HepG2 (cell line): ENCODE measurements at regions not wholly inside any gene's neighbourhood (a gene's known extent, or its start where the extent isn't known, plus 50 kb on each side); places are given as distances from the start of the nearest gene placed in this dataset.

Experiments
- BRCA1 ChIP-seq: sonication (generic); formaldehyde crosslinking; IDR thresholded peaks from 2 replicates; pipeline ENCODE4 v1.4.0; 2020; ENCODE audit warnings: missing genetic modification reagents
- CHD4 ChIP-seq: fragments of 200-600 bp; sonication (generic); IDR thresholded peaks from 2 replicates; pipeline ENCODE4 v1.7.0; 2017; ENCODE audit warnings: mild to moderate bottlenecking, low read length, borderline replicate concordance
- RERE ChIP-seq: IDR thresholded peaks from 2 replicates; pipeline ENCODE4 v1.6.1; 2016; ENCODE audit warnings: low read depth, missing genetic modification reagents, missing compliant biosample characterization
- SETDB1 ChIP-seq: sonication (generic); formaldehyde crosslinking; IDR thresholded peaks from 2 replicates; pipeline ENCODE4 v1.5.1; 2020; ENCODE audit warnings: missing genetic modification reagents, mild to moderate bottlenecking, borderline replicate concordance
- TAF15 ChIP-seq: fragments of 200-400 bp; formaldehyde crosslinking; IDR thresholded peaks from one replicate; pipeline ENCODE4 v1.6.1; 2018; ENCODE audit warnings: mild to moderate bottlenecking, low read depth, low read length; ENCODE audit not compliant: poor library complexity, severe bottlenecking

GRCh38 chr14:56449670-56450213 is 129.9 kb upstream of the TMEM260 start:
- no peak for TF ChIP-seq TAF15
- no peak for TF ChIP-seq BRCA1 (CRISPR knock-in tag)
- no peak for TF ChIP-seq RERE (CRISPR knock-in tag)
- TF ChIP-seq SETDB1 (CRISPR knock-in tag), result no peak
- TF ChIP-seq CHD4, result no peak
